Spleen (tissue), 7 donors: ENCODE measurements at regions not wholly inside any gene's neighbourhood (a gene's known extent, or its start where the extent isn't known, plus 50 kb on each side); places are given as distances from the start of the nearest gene placed in this dataset.

Experiments used
- CTCF ChIP-seq, 11 experiments: fragments of 200-600 bp in 7 of 11; fragments of 450-650 bp in 4 of 11; sonication (generic) in 4 of 11; IDR thresholded peaks in 8 of 11; conservative IDR thresholded peaks in 3 of 11; 1 replicate in 7 of 11; 2 replicates in 4 of 11; pipeline versions ENCODE4 v1.4.0 to v1.8.0; 2016 to 2021; ENCODE audit warnings: antibody characterized with exemption in 11 of 11, inconsistent platforms in 4 of 11, mild to moderate bottlenecking in 1 of 11
- POLR2A ChIP-seq, 3 donors: fragments of 450-650 bp; IDR thresholded peaks; one replicate each; pipeline ENCODE4 v1.5.1; 2017; ENCODE audit warnings: antibody characterized with exemption in 3 of 3, mild to moderate bottlenecking in 1 of 3
- POLR2AphosphoS5 ChIP-seq, 3 donors: sonication (generic); formaldehyde crosslinking; IDR thresholded peaks; one replicate each; pipeline ENCODE4 v1.5.1; 2017; ENCODE audit warnings: antibody characterized with exemption in 3 of 3
- donor health status: DM: no; HTN: no; CAD: no; lungs with moderate emphysema.
- donor health status: DM: no; HTN: no; CAD: no.
- donor health status: DM: no; HTN: no; CAD: no.

GRCh38 chr1:9459816-9460407, 79.4 kb upstream of the SLC25A33 start:
- TF ChIP-seq POLR2A (IDR thresholded peaks at IDR 0.05) (no peak), CTCF (IDR thresholded peaks at IDR 0.05 in 8 of 11, conservative IDR thresholded peaks at IDR 0.05 in 3 of 11) (no peak), POLR2AphosphoS5 (IDR thresholded peaks at IDR 0.05) (no peak)
